HCT116 (cell line): ENCODE measurements at regions not wholly inside any gene's neighbourhood (a gene's known extent, or its start where the extent isn't known, plus 50 kb on each side); places are given as distances from the start of the nearest gene placed in this dataset.

Experiments used
- ATAC-seq: fragments of 200-7000 bp; cut with Tn5 transposase; 2 replicates; pipeline ENCODE4 v1.9.1; 2020; ENCODE audit warnings: mild to moderate bottlenecking, moderate library complexity
- BruUV-seq: library from RNA; stranded (reverse); fragments of 400-500 nt; replicated peaks from 2 replicates; lab custom pipeline; 2021; lab: Mats Ljungman, UMichigan
- CTCF ChIA-PET: fragments of 300-600 bp; sonication (Branson Sonifier 250); formaldehyde crosslinking; loops from one replicate; lab custom pipeline; 2021; ENCODE audit warnings: antibody characterized with exemption; lab: Charles Lee
- POLR2A ChIA-PET: fragments of 300-600, 350-600 bp; sonication (Branson Sonifier 250); formaldehyde crosslinking; loops from one replicate; lab custom pipeline; 2021; ENCODE audit warnings: antibody characterized with exemption; lab: Charles Lee
- RAD21 ChIA-PET, 2 experiments: fragments of 300-600 bp; sonication (Branson Sonifier 250); formaldehyde crosslinking; loops; one replicate each; lab custom pipeline; 2023; ENCODE audit warnings: low total read pairs in 2 of 2; ENCODE audit not compliant: uncharacterized antibody in 2 of 2, unreplicated experiment in 2 of 2, low non-redundant PET in 1 of 2; lab: Charles Lee
- DNase-seq: peaks from one replicate; pipeline ENCODE4 v3.0.0-alpha.2; 2010; ENCODE audit warnings: low read depth, low spot score
- H2AFZ ChIP-seq: fragments of 200-600 bp; shearing (Covaris generic), sonication (generic); 2 replicates; pipeline ENCODE4 v1.6.1; 2017; ENCODE audit warnings: low read depth, mixed run types, mixed read lengths, antibody characterized with exemption, low read length; ENCODE audit not compliant: poor library complexity, severe bottlenecking
- H3K27ac ChIP-seq: 2 replicates; pipeline ENCODE4 v1.5.1; 2012; ENCODE audit warnings: low read depth, low read length
- H3K27me3 ChIP-seq: fragments of 200-600 bp; sonication (generic); 2 replicates; pipeline ENCODE4 v1.6.1; 2016; ENCODE audit warnings: mixed run types, low read length, mixed read lengths; ENCODE audit not compliant: insufficient read depth
- H3K36me3 ChIP-seq, 2 experiments: fragments of 200-500 bp in 1 of 2; fragments of 200-600 bp in 1 of 2; sonication (Bioruptor generic) in 1 of 2; sonication (generic) in 1 of 2; 2 replicates each; pipeline versions ENCODE4 v1.5.1 to v1.6.1; 2014 to 2016; ENCODE audit warnings: low read length in 2 of 2, inconsistent platforms in 1 of 2, mixed read lengths in 1 of 2, mixed run types in 1 of 2; ENCODE audit not compliant: insufficient read depth in 2 of 2, control insufficient read depth in 1 of 2
- H3K4me1 ChIP-seq, 2 experiments: fragments of 200-600 bp in 1 of 2; sonication (generic) in 1 of 2; 2 replicates each; pipeline versions ENCODE4 v1.5.1 to v1.6.1; 2012 to 2017; ENCODE audit warnings: low read length in 2 of 2, inconsistent platforms in 1 of 2, mild to moderate bottlenecking in 1 of 2, mixed read lengths in 1 of 2, mixed run types in 1 of 2, moderate library complexity in 1 of 2; ENCODE audit not compliant: insufficient read depth in 2 of 2, control insufficient read depth in 1 of 2
- H3K4me2 ChIP-seq: fragments of 200-600 bp; sonication (generic); 2 replicates; pipeline ENCODE4 v1.6.1; 2017; ENCODE audit warnings: mixed run types, low read length, mixed read lengths
- H3K4me3 ChIP-seq, 2 experiments: fragments of 200-600 bp in 1 of 2; sonication (generic) in 1 of 2; replicated peaks in 1 of 2; 2 replicates each; pipeline ENCODE4 v1.5.1; 2011 to 2016; ENCODE audit warnings: low read length in 2 of 2, control low read depth in 1 of 2, low read depth in 1 of 2, mild to moderate bottlenecking in 1 of 2, mixed read lengths in 1 of 2, mixed run types in 1 of 2
- H3K79me2 ChIP-seq: fragments of 200-600 bp; sonication (generic); 2 replicates; pipeline ENCODE4 v1.6.1; 2017; ENCODE audit warnings: mild to moderate bottlenecking, mixed run types, low read length, moderate library complexity, mixed read lengths; ENCODE audit not compliant: insufficient read depth
- H3K9ac ChIP-seq: fragments of 200-600 bp; sonication (generic); 2 replicates; pipeline ENCODE4 v1.6.1; 2016; ENCODE audit warnings: low read length, mixed read lengths
- H3K9me2 ChIP-seq: fragments of 200-600 bp; sonication (generic), shearing (Covaris generic); 2 replicates; pipeline ENCODE4 v1.6.1; 2017; ENCODE audit warnings: mixed run types, mild to moderate bottlenecking, moderate library complexity; ENCODE audit not compliant: insufficient read depth
- H3K9me3 ChIP-seq, 2 experiments: fragments of 200-500 bp in 1 of 2; fragments of 200-600 bp in 1 of 2; sonication (Bioruptor generic) in 1 of 2; sonication (generic) in 1 of 2; 2 replicates each; pipeline ENCODE4 v1.6.1; 2014 to 2017; ENCODE audit warnings: low read length in 2 of 2, mixed read lengths in 2 of 2, inconsistent platforms in 1 of 2, low read depth in 1 of 2, mild to moderate bottlenecking in 1 of 2, mixed run types in 1 of 2, moderate library complexity in 1 of 2; ENCODE audit not compliant: control insufficient read depth in 1 of 2, insufficient read depth in 1 of 2
- H4K20me1 ChIP-seq: fragments of 200-600 bp; sonication (generic), shearing (Covaris generic); 2 replicates; pipeline ENCODE4 v1.6.1; 2017; ENCODE audit warnings: mixed run types, mild to moderate bottlenecking, moderate library complexity; ENCODE audit not compliant: insufficient read depth
- ATF3 ChIP-seq: IDR thresholded peaks from 2 replicates; pipeline ENCODE4 v1.6.1; 2012
- CBX3 ChIP-seq: IDR thresholded peaks from 2 replicates; pipeline ENCODE4 v1.6.1; 2012; ENCODE audit warnings: low read depth
- CEBPB ChIP-seq: IDR thresholded peaks from 2 replicates; pipeline ENCODE4 v1.6.1; 2012; ENCODE audit warnings: low read depth
- EGR1 ChIP-seq: IDR thresholded peaks from 2 replicates; pipeline ENCODE4 v1.6.1; 2012; ENCODE audit warnings: low read depth
- EZH2phosphoT487 ChIP-seq: fragments of 200-600 bp; IDR thresholded peaks from 2 replicates; pipeline ENCODE4 v1.6.1; 2018; ENCODE audit warnings: antibody characterized with exemption, borderline replicate concordance
- JUND ChIP-seq: IDR thresholded peaks from 2 replicates; pipeline ENCODE4 v1.6.1; 2012
- MAX ChIP-seq: IDR thresholded peaks from 2 replicates; pipeline ENCODE4 v1.6.1; 2012
- POLR2A ChIP-seq: IDR thresholded peaks from 2 replicates; pipeline ENCODE4 v1.7.0; 2011; ENCODE audit warnings: borderline replicate concordance; ENCODE audit not compliant: insufficient read depth, insufficient read length; ENCODE audit errors: extremely low read depth
- POLR2AphosphoS5 ChIP-seq: IDR thresholded peaks from 2 replicates; pipeline ENCODE4 v1.6.1; 2011; ENCODE audit warnings: mild to moderate bottlenecking, low read depth, low read length, moderate library complexity
- REST ChIP-seq: IDR thresholded peaks from 2 replicates; pipeline ENCODE4 v1.6.1; 2012; ENCODE audit warnings: low read depth
- SIN3A ChIP-seq: IDR thresholded peaks from 2 replicates; pipeline ENCODE4 v1.6.1; 2012; ENCODE audit warnings: low read depth
- TCF7L2 ChIP-seq: IDR thresholded peaks from 2 replicates; pipeline ENCODE4 v1.7.0; 2011; ENCODE audit warnings: borderline replicate concordance, inconsistent platforms; ENCODE audit not compliant: insufficient read depth, insufficient read length; ENCODE audit errors: extremely low read depth
- ZBTB33 ChIP-seq: IDR thresholded peaks from 2 replicates; pipeline ENCODE4 v1.6.1; 2011; ENCODE audit warnings: mild to moderate bottlenecking, low read length, moderate library complexity; ENCODE audit not compliant: insufficient replicate concordance; ENCODE audit errors: extremely low read depth
- ZFX ChIP-seq: fragments of 450-650 bp; IDR thresholded peaks from 2 replicates; pipeline ENCODE4 v1.6.1; 2017
- ZNF274 ChIP-seq: fragments of 200-500 bp; sonication (Bioruptor generic); IDR thresholded peaks from 2 replicates; pipeline ENCODE4 v1.6.1; 2014; ENCODE audit warnings: mild to moderate bottlenecking, low read depth, low read length, inconsistent platforms
- intact Hi-C: fragments of 100-400 bp; cut with micrococcal nuclease; formaldehyde crosslinking; loops from 2 replicates; pipeline ENCODE4 v1.10.0; 2022

GRCh38 chr3:86413645-86414044, 577.3 kb downstream of the VGLL3 start:
- ATAC-seq (no peak), DNase-seq (no peak)
- no TSS peak for BruUV-seq
- no peaks in the 10 kb centered on the region for H3K9me2 ChIP-seq
- ChIA-PET CTCF (no interaction called here), POLR2A (no interaction called here), RAD21 (no interaction called here)
- H2AFZ ChIP-seq = no peak overlapping the region
- H3K27ac ChIP-seq = no peak overlapping the region
- H3K27me3 ChIP-seq = no peaks in the 10 kb centered on the region
- H3K4me2 ChIP-seq = no peak overlapping the region
- no peaks in the 10 kb centered on the region for H3K79me2 ChIP-seq
- intact Hi-C loops = no loop called here
- H3K36me3 ChIP-seq = no peaks in the 10 kb centered on the region
- no peaks in the 10 kb centered on the region for H3K4me1 ChIP-seq
- TF ChIP-seq EZH2phosphoT487 = no peak
- no peak for TF ChIP-seq REST
- no peak for TF ChIP-seq POLR2A
- no peak for TF ChIP-seq ZNF274
- TF ChIP-seq JUND = no peak
- no peak for TF ChIP-seq POLR2AphosphoS5
- no peak for TF ChIP-seq CBX3
- TF ChIP-seq ATF3 = no peak
- TF ChIP-seq MAX = no peak
- TF ChIP-seq TCF7L2 = no peak
- TF ChIP-seq EGR1 = no peak
- TF ChIP-seq SIN3A = no peak
- TF ChIP-seq ZFX = no peak
- TF ChIP-seq ZBTB33 = no peak
- no peak for TF ChIP-seq CEBPB
- no peak overlapping the region for H3K4me3 ChIP-seq
- peaks cover 5 to 13% of the 10 kb centered on the region in 2 experiments; a peak in 3 of 4 replicates for H3K9me3 ChIP-seq
- no peaks in the 10 kb centered on the region for H4K20me1 ChIP-seq
- no peak overlapping the region for H3K9ac ChIP-seq
